ENCODE measurements at regions not wholly inside any gene's neighbourhood (a gene's known extent, or its start where the extent isn't known, plus 50 kb on each side); places are given as distances from the start of the nearest gene placed in this dataset.

DNA sequence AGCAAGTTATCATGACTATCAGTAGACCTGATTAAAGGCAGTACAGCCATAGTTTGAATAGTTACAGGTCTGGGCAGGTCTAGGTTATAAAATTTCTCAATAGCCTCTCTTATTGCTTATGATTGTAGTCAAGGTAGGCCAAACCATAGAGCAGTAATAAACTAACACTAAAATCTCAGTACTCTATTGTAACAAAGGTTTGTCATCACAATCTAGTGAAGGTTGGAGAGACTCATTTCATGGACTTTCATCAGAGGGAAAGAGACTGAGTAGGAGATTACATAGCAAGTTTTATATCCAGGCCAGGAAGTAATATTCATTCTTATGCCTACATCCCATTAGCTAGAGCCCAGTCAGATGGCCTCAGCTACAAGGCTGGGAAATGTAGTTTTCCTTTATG, 141.0 kb downstream of the ASB9 start:
- BruUV-seq (replicated peaks), result no TSS peak
- CTCF ChIA-PET, result interaction anchor here (3.7 kb wide), 1 partner anchor 14 kb away, joined by 30 read pairs; no protein-coding TSS in a partner anchor
- Mint-ChIP-seq H3K9me3 (ENCODE audit: unreplicated experiment) (no peaks in the 10 kb centered on the region), H3K4me1 (ENCODE audit: insufficient read depth, unreplicated experiment) (no peaks in the 10 kb centered on the region), H3K27ac (ENCODE audit: low read depth, unreplicated experiment) (no peak overlapping the region), H3K36me3 (ENCODE audit: insufficient read depth, unreplicated experiment) (no peaks in the 10 kb centered on the region), H3K27me3 (ENCODE audit: insufficient read depth, unreplicated experiment) (peaks cover 26% of the 10 kb centered on the region), H3K4me3 (ENCODE audit: unreplicated experiment) (no peak overlapping the region)
- POLR2A ChIA-PET, result interaction anchor here (0.6 kb wide), 1 partner anchor 25 kb away, joined by 3 read pairs; no protein-coding TSS in a partner anchor
- TF ChIP-seq, protein P1, sequence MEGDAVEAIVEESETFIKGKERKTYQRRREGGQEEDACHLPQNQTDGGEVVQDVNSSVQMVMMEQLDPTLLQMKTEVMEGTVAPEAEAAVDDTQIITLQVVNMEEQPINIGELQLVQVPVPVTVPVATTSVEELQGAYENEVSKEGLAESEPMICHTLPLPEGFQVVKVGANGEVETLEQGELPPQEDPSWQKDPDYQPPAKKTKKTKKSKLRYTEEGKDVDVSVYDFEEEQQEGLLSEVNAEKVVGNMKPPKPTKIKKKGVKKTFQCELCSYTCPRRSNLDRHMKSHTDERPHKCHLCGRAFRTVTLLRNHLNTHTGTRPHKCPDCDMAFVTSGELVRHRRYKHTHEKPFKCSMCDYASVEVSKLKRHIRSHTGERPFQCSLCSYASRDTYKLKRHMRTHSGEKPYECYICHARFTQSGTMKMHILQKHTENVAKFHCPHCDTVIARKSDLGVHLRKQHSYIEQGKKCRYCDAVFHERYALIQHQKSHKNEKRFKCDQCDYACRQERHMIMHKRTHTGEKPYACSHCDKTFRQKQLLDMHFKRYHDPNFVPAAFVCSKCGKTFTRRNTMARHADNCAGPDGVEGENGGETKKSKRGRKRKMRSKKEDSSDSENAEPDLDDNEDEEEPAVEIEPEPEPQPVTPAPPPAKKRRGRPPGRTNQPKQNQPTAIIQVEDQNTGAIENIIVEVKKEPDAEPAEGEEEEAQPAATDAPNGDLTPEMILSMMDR (IDR thresholded peaks at IDR 0.05; ENCODE audit: unreplicated experiment), result no peak
- intact Hi-C loops (cut with micrococcal nuclease), result no loop called here
- no peak for DNase-seq (ENCODE audit: unreplicated experiment)

DNA sequence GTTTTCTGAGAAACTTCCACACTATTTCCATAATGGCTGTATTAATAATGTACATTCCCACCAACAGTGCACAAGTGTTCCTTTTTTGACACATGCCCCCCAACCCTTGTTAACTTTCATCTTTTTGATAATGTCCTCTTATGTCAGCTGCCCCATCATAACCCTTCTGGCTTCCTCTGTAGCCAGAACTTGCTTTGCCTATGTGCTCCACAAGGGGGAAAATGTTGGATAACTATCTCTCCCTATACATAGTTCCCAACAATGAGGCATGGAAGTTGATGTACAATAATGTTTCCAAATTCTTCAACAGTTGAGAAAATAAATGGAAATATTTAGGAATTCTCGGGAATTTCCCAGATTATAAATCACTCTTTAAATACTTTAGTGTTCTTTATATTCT, 142.9 kb downstream of the ASB9 start:
- POLR2A ChIA-PET, result no interaction called here
- CTCF ChIA-PET, result interaction anchor here (1.7 kb wide), 1 partner anchor 16 kb away, joined by 4 read pairs; no protein-coding TSS in a partner anchor

DNA sequence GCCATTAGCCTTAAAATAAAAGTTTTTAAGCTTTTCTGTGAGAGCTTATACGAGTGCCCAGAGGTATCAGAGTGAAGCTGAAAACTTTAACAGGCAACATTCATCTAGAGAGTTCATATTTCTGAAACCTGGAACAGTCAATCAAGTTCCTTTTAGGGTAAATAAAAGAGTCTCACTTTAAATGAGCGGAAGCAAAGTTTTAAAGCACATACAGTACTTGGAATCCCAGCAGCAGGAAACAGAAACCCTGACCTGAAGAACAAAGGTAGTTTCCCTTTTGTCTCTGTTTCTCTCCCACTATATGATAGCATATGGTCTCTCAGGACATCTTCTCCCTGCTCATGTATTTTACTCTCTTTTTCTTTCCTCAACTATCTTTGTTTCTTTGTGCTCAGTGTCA, 153.0 kb downstream of the ASB9 start:
- no peaks in the 10 kb centered on the region for H3K9me3 Mint-ChIP-seq (ENCODE audit: unreplicated experiment)
- CTCF ChIA-PET, result interaction anchor here (0.8 to 1.3 kb wide), 2 partner anchors 26 to 1363 kb away, joined by 3 to 6 read pairs; no protein-coding TSS in a partner anchor
- no peak overlapping the region for H3K27ac Mint-ChIP-seq (ENCODE audit: low read depth, unreplicated experiment)

More for the DNA sequence above, 142.9 kb downstream of the ASB9 start:
- intact Hi-C loops (cut with micrococcal nuclease), result no loop called here
- Mint-ChIP-seq H3K9me3 (ENCODE audit: unreplicated experiment) (no peaks in the 10 kb centered on the region), H3K27ac (ENCODE audit: low read depth, unreplicated experiment) (no peak overlapping the region), H3K4me3 (ENCODE audit: unreplicated experiment) (no peak overlapping the region), H3K27me3 (ENCODE audit: insufficient read depth, unreplicated experiment) (peaks cover 7% of the 10 kb centered on the region), H3K36me3 (ENCODE audit: insufficient read depth, unreplicated experiment) (no peaks in the 10 kb centered on the region), H3K4me1 (ENCODE audit: insufficient read depth, unreplicated experiment) (no peaks in the 10 kb centered on the region)
- TF ChIP-seq, protein P1 (IDR thresholded peaks at IDR 0.05; ENCODE audit: unreplicated experiment), result no peak
- DNase-seq (ENCODE audit: unreplicated experiment), result peak; percentile 11
- BruUV-seq (replicated peaks), result no TSS peak

DNA sequence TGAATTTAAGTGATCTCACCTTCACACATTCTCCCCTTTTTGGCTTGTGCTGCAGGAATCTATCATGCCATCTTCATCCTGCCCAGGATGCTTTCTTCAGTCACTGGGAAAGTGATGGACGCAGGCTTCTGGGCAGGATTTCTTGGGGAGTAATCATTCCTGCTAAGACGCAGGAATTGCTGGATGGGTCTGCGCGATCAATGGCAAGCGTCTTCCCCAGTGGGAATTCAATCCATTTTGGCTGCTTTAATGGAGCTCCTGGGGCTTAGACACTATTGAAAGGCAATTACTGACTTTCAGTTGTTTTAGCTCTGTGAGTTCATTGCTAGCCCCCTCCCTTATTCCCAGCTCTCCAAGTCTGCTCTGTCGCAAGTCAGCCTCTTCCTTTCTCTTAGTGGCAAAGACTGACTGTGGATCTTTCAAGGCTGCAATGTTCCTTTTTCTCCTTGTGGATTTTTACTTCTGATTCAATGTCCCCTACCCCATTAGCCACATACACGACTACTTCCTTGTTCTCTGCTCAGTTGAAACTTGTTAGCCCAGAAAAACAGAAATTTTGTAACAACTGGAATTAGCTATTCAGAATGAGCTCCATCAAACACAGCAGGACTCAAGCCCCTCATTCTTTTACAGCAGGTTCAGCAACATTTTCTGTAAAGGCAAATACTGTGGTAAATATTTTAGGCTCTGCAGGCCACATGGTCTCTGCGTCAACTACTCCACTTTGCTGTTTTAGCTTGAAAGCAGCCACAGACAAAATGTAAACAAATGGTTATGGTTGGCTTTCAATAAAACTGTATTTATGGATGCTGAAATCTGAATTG, 154.9 kb downstream of the ASB9 start:
- TF ChIP-seq, protein P1 (IDR thresholded peaks at IDR 0.05; ENCODE audit: unreplicated experiment), result no peak
- Mint-ChIP-seq H3K4me1 (ENCODE audit: insufficient read depth, unreplicated experiment) (no peaks in the 10 kb centered on the region), H3K9me3 (ENCODE audit: unreplicated experiment) (no peaks in the 10 kb centered on the region), H3K4me3 (ENCODE audit: unreplicated experiment) (no peak overlapping the region), H3K36me3 (ENCODE audit: insufficient read depth, unreplicated experiment) (no peaks in the 10 kb centered on the region), H3K27ac (ENCODE audit: low read depth, unreplicated experiment) (no peak overlapping the region), H3K27me3 (ENCODE audit: insufficient read depth, unreplicated experiment) (peaks cover 47% of the 10 kb centered on the region)
- DNase-seq (ENCODE audit: unreplicated experiment), result no peak
- no TSS peak for BruUV-seq (replicated peaks)
- ChIA-PET CTCF (interaction anchor here (1.0 kb wide), 1 partner anchor 28 kb away, joined by 5 read pairs; no protein-coding TSS in a partner anchor), POLR2A (interaction anchor here (0.5 kb wide), 1 partner anchor 439 kb away, joined by 3 read pairs; no protein-coding TSS in a partner anchor)
- intact Hi-C loops (cut with micrococcal nuclease), result no loop called here

More for the DNA sequence above, 153.0 kb downstream of the ASB9 start:
- DNase-seq (ENCODE audit: unreplicated experiment), result no peak
- Mint-ChIP-seq H3K4me1 (ENCODE audit: insufficient read depth, unreplicated experiment) (no peaks in the 10 kb centered on the region), H3K4me3 (ENCODE audit: unreplicated experiment) (no peak overlapping the region), H3K27me3 (ENCODE audit: insufficient read depth, unreplicated experiment) (peaks cover 36% of the 10 kb centered on the region), H3K36me3 (ENCODE audit: insufficient read depth, unreplicated experiment) (no peaks in the 10 kb centered on the region)
- no TSS peak for BruUV-seq (replicated peaks)
- intact Hi-C loops (cut with micrococcal nuclease), result no loop called here
- POLR2A ChIA-PET, result no interaction called here
- TF ChIP-seq, protein P1 (IDR thresholded peaks at IDR 0.05; ENCODE audit: unreplicated experiment), result no peak

All from MCF 10A (cell line).